Osteocyte (in vitro differentiated cells): ENCODE measurements at regions not wholly inside any gene's neighbourhood (a gene's known extent, or its start where the extent isn't known, plus 50 kb on each side); places are given as distances from the start of the nearest gene placed in this dataset.
A peak's percentile ranks its signal among the peaks of the same experiment; 100 is the strongest.
"Not testable (repeated sequence)": the region's sequence is repeated elsewhere in the genome, so short reads cannot be mapped to it uniquely, and the experiment has no call there.

Experiments used
- DNase-seq: peaks from one replicate; pipeline ENCODE4 v3.0.0; 2021; ENCODE audit warnings: mixed read lengths; ENCODE audit not compliant: unreplicated experiment; ENCODE audit errors: extremely low spot score
- H3K27ac Mint-ChIP-seq: one replicate; pipeline ENCODE4 v1.8.0; 2021; ENCODE audit warnings: mild to moderate bottlenecking, mixed read lengths; ENCODE audit not compliant: unreplicated experiment
- H3K27me3 Mint-ChIP-seq: one replicate; pipeline ENCODE4 v1.8.0; 2021; ENCODE audit warnings: mixed read lengths; ENCODE audit not compliant: unreplicated experiment
- H3K36me3 Mint-ChIP-seq: one replicate; pipeline ENCODE4 v1.8.0; 2021; ENCODE audit warnings: mixed read lengths; ENCODE audit not compliant: unreplicated experiment
- H3K4me1 Mint-ChIP-seq: one replicate; pipeline ENCODE4 v1.8.0; 2021; ENCODE audit warnings: mixed read lengths; ENCODE audit not compliant: unreplicated experiment
- H3K4me3 Mint-ChIP-seq: one replicate; pipeline ENCODE4 v1.8.0; 2021; ENCODE audit warnings: mild to moderate bottlenecking, moderate library complexity, mixed read lengths; ENCODE audit not compliant: unreplicated experiment
- H3K9me3 Mint-ChIP-seq: one replicate; pipeline ENCODE4 v1.8.0; 2021; ENCODE audit warnings: mixed read lengths; ENCODE audit not compliant: unreplicated experiment
- CTCF ChIP-seq: fragments of 200-600 bp; sonication (generic); IDR thresholded peaks from 2 replicates; pipeline ENCODE4 v1.5.0; 2021; ENCODE audit warnings: antibody characterized with exemption, mild to moderate bottlenecking, moderate library complexity

- H3K9me3 Mint-ChIP-seq = no peaks in the 10 kb centered on the region
- no peak for DNase-seq
- H3K4me1 Mint-ChIP-seq = peaks cover 11% of the 10 kb centered on the region
- H3K27me3 Mint-ChIP-seq = peaks cover 4% of the 10 kb centered on the region
- no peak overlapping the region for H3K4me3 Mint-ChIP-seq
- no peaks in the 10 kb centered on the region for H3K36me3 Mint-ChIP-seq
- no peak for TF ChIP-seq CTCF
- no peak overlapping the region for H3K27ac Mint-ChIP-seq
These were observed 70.6 kb downstream of the FOXL3 start for GRCh38 chr7:360454-361100.

- not testable (repeated sequence) for H3K9me3 Mint-ChIP-seq, H3K4me3 Mint-ChIP-seq, H3K27me3 Mint-ChIP-seq, H3K27ac Mint-ChIP-seq, H3K36me3 Mint-ChIP-seq, DNase-seq
- H3K4me1 Mint-ChIP-seq = peaks cover 17% of the 10 kb centered on the region
These were observed 71.2 kb downstream of the FOXL3 start for GRCh38 chr7:361182-361581.

- Mint-ChIP-seq H3K27me3 (peaks cover 4% of the 10 kb centered on the region), H3K4me3 (no peak overlapping the region), H3K27ac (peak overlapping the region; percentile 48), H3K9me3 (no peaks in the 10 kb centered on the region), H3K4me1 (peaks cover 24% of the 10 kb centered on the region), H3K36me3 (no peaks in the 10 kb centered on the region)
- TF ChIP-seq CTCF = no peak
- no peak for DNase-seq
These were observed 71.9 kb downstream of the FOXL3 start for GRCh38 chr7:361680-362401.

GRCh38 chr7:362402-363096 lies 72.6 kb downstream of the FOXL3 start:
- no peak overlapping the region for H3K4me3 Mint-ChIP-seq
- no peak for TF ChIP-seq CTCF
- H3K9me3 Mint-ChIP-seq = no peaks in the 10 kb centered on the region
- peak overlapping the region; percentile 12 for H3K27ac Mint-ChIP-seq
- H3K36me3 Mint-ChIP-seq = no peaks in the 10 kb centered on the region
- peaks cover 4% of the 10 kb centered on the region for H3K27me3 Mint-ChIP-seq
- DNase-seq = no peak
- peaks cover 30% of the 10 kb centered on the region for H3K4me1 Mint-ChIP-seq

- TF ChIP-seq CTCF = no peak
These were observed 73.7 kb downstream of the FOXL3 start for GRCh38 chr7:363626-364025.

More at GRCh38 chr7:363626-364025, 73.7 kb downstream of the FOXL3 start:
- no peak overlapping the region for H3K27ac Mint-ChIP-seq
- H3K9me3 Mint-ChIP-seq = no peaks in the 10 kb centered on the region
- H3K4me3 Mint-ChIP-seq = no peak overlapping the region
- no peak for DNase-seq
- H3K27me3 Mint-ChIP-seq = peaks cover 4% of the 10 kb centered on the region
- H3K36me3 Mint-ChIP-seq = no peaks in the 10 kb centered on the region
- H3K4me1 Mint-ChIP-seq = peaks cover 33% of the 10 kb centered on the region
